ENCODE measurements at regions not wholly inside any gene's neighbourhood (a gene's known extent, or its start where the extent isn't known, plus 50 kb on each side); places are given as distances from the start of the nearest gene placed in this dataset.

DNA sequence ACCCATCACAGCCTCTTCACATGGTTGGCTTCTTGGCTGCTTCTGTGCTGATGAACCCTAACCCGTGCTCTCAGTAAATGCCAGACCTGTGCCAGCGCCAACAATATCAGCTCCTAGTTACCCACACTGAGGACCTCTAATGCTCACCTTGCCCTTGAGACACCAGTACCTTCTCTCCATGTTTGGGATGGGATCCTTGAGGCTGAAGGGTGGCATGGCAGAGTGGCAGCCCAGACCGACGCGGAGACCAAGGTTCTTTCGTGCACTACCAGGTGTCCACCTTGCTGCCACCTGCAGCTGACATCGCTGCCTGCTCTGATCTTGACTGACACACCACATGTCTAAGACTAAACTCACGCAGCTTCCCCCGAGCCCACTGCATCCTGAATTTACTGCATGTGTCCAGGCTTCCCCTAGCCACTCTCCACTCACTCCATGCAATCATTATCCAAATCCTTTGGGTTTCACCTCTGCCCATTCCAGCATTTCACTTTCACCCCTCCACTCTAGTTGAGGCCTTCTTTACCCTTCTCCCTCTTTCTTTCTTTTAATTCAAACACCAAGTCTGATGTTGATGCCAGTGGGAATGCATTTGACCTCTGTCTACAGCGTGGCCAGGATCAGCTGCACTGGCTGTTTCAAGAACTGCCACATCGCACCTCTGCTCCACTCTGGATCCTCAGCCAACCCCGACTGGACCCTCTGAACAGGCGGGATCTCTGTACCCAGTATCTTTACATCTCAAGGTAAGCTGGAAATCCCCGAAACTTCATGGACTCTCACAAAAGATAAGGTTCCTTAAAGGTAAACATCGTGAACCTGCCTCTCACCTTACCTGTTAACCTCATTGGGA, 294.9 kb downstream of the GLRX3 start:
- no peaks in the 10 kb centered on the region for H3K4me1 ChIP-seq (ENCODE audit: insufficient read depth, low read length, severe bottlenecking)
- no peaks in the 10 kb centered on the region for H3K27me3 ChIP-seq (ENCODE audit: insufficient read depth, low read length)
- no peaks in the 10 kb centered on the region for H3K79me2 ChIP-seq (ENCODE audit: insufficient read depth, low read length)
- no peak overlapping the region for H2AFZ ChIP-seq (ENCODE audit: low read length)
- no peaks in the 10 kb centered on the region for H4K20me1 ChIP-seq (ENCODE audit: insufficient read depth, low read length)
- no peaks in the 10 kb centered on the region for H3F3A ChIP-seq (ENCODE audit: insufficient read depth, low read length)
- H3K9me3 ChIP-seq (ENCODE audit: low read length) = no peaks in the 10 kb centered on the region
- H3K36me3 ChIP-seq (ENCODE audit: insufficient read depth, low read length) = no peaks in the 10 kb centered on the region
- no peak overlapping the region for H3K27ac ChIP-seq (ENCODE audit: low read depth, low read length, poor library complexity, severe bottlenecking)
- H3K4me2 ChIP-seq (ENCODE audit: low read length) = no peak overlapping the region
- no peak overlapping the region for H3K4me3 ChIP-seq (ENCODE audit: low read depth, low read length, poor library complexity, severe bottlenecking)
- no peak overlapping the region for H3K9ac ChIP-seq (ENCODE audit: low read length)
- TF ChIP-seq EZH2 (IDR thresholded peaks at IDR 0.05; ENCODE audit: borderline replicate concordance, low read length) = no peak
- TF ChIP-seq, protein P1, sequence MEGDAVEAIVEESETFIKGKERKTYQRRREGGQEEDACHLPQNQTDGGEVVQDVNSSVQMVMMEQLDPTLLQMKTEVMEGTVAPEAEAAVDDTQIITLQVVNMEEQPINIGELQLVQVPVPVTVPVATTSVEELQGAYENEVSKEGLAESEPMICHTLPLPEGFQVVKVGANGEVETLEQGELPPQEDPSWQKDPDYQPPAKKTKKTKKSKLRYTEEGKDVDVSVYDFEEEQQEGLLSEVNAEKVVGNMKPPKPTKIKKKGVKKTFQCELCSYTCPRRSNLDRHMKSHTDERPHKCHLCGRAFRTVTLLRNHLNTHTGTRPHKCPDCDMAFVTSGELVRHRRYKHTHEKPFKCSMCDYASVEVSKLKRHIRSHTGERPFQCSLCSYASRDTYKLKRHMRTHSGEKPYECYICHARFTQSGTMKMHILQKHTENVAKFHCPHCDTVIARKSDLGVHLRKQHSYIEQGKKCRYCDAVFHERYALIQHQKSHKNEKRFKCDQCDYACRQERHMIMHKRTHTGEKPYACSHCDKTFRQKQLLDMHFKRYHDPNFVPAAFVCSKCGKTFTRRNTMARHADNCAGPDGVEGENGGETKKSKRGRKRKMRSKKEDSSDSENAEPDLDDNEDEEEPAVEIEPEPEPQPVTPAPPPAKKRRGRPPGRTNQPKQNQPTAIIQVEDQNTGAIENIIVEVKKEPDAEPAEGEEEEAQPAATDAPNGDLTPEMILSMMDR (IDR thresholded peaks at IDR 0.05; ENCODE audit: low read length) = no peak
- no peaks in the 10 kb centered on the region for H3K9me2 ChIP-seq (ENCODE audit: low read depth, low read length)

DNA sequence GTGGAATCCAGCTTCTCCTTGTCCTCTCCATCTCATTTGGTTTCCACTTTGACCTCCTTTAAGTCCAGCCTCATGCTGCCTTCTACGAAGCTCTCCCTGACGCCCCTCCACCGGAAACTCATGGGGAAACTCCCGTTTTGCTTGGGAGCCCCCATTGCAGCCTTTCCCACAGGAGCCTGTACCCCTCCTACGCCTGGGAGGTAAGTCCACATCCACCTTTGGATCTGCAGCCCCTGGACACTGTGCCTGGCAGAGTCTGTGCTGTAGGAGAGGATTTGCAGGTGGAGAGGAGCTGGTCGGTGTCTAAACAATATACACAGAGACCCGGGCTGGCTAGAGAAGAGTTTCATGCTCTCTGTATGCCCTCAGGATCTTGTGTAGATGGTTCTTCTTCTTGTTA, 296.1 kb downstream of the GLRX3 start:
- Histone ChIP-seq H3F3A (ENCODE audit: insufficient read depth, low read length) (no peaks in the 10 kb centered on the region), H3K79me2 (ENCODE audit: insufficient read depth, low read length) (no peaks in the 10 kb centered on the region), H4K20me1 (ENCODE audit: insufficient read depth, low read length) (no peaks in the 10 kb centered on the region), H3K36me3 (ENCODE audit: insufficient read depth, low read length) (no peaks in the 10 kb centered on the region), H3K9me2 (ENCODE audit: low read depth, low read length) (no peaks in the 10 kb centered on the region), H3K9me3 (ENCODE audit: low read length) (no peaks in the 10 kb centered on the region), H3K27ac (ENCODE audit: low read depth, low read length, poor library complexity, severe bottlenecking) (no peak overlapping the region), H3K4me1 (ENCODE audit: insufficient read depth, low read length, severe bottlenecking) (no peaks in the 10 kb centered on the region), H3K4me2 (ENCODE audit: low read length) (no peak overlapping the region), H3K9ac (ENCODE audit: low read length) (no peak overlapping the region), H3K27me3 (ENCODE audit: insufficient read depth, low read length) (no peaks in the 10 kb centered on the region), H2AFZ (ENCODE audit: low read length) (no peak overlapping the region), H3K4me3 (ENCODE audit: low read depth, low read length, poor library complexity, severe bottlenecking) (no peak overlapping the region)
- TF ChIP-seq EZH2 (IDR thresholded peaks at IDR 0.05; ENCODE audit: borderline replicate concordance, low read length) = no peak
- TF ChIP-seq, protein P1 (IDR thresholded peaks at IDR 0.05; ENCODE audit: low read length) = no peak

DNA sequence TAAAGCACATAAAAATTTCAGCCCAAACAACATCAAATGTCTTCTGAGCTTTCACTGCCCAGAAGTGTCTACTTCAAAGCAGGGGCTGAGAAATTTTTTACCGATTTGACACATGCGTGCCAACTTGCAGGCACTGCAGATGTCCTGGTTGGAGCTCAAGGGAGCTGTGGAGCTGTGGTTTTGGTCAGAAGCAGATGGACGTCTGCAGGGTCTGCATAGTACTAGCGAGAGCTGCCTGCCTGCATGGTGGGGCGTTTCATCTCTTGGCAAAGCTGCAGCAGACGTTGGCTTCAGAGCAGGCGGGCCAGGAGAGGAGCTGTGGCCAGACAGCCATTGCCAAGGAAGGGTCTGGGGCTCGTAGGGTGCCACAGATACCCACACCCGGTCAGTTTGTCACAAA, 296.7 kb downstream of the GLRX3 start:
- Histone ChIP-seq H4K20me1 (ENCODE audit: insufficient read depth, low read length) (no peaks in the 10 kb centered on the region), H3K4me2 (ENCODE audit: low read length) (no peak overlapping the region), H3K27ac (ENCODE audit: low read depth, low read length, poor library complexity, severe bottlenecking) (no peak overlapping the region), H3K9me2 (ENCODE audit: low read depth, low read length) (no peaks in the 10 kb centered on the region), H3K4me1 (ENCODE audit: insufficient read depth, low read length, severe bottlenecking) (no peaks in the 10 kb centered on the region), H2AFZ (ENCODE audit: low read length) (no peak overlapping the region), H3K27me3 (ENCODE audit: insufficient read depth, low read length) (no peaks in the 10 kb centered on the region), H3K36me3 (ENCODE audit: insufficient read depth, low read length) (no peaks in the 10 kb centered on the region), H3K9ac (ENCODE audit: low read length) (no peak overlapping the region), H3K9me3 (ENCODE audit: low read length) (no peaks in the 10 kb centered on the region), H3F3A (ENCODE audit: insufficient read depth, low read length) (no peaks in the 10 kb centered on the region), H3K4me3 (ENCODE audit: low read depth, low read length, poor library complexity, severe bottlenecking) (no peak overlapping the region), H3K79me2 (ENCODE audit: insufficient read depth, low read length) (no peaks in the 10 kb centered on the region)
- TF ChIP-seq, protein P1 (IDR thresholded peaks at IDR 0.05; ENCODE audit: low read length) = no peak
- no peak for TF ChIP-seq EZH2 (IDR thresholded peaks at IDR 0.05; ENCODE audit: borderline replicate concordance, low read length)
